ENCODE measurements at regions not wholly inside any gene's neighbourhood (a gene's known extent, or its start where the extent isn't known, plus 50 kb on each side); places are given as distances from the start of the nearest gene placed in this dataset.

DNA sequence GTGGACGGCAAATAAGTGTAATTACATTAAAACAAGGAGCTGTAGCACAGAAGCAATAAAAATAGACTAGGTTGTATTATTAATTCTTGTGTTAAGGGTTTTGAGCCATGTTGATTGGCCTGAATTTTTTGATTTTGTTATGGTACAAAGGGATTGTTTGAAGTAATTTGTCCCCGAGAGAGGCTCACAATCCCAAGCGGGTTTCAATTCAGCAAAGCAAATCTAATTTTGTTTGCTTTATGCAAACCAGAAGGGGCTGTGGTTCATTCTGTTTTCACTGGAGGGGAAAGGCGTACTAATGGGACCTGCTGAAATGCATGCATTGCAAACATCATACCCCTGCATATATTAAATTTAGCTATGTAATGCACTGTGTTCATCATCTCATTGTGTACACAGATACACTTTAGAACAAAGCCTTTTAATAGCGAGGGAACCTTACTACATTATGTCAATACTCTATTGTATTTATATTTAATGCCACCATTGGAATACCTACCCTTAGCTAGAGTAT, 379.5 kb upstream of the POU3F2 start:
- H3K27ac ChIP-seq (ENCODE audit: low read depth, low read length): no peak overlapping the region
- no peak overlapping the region for H4K91ac ChIP-seq (replicated peaks; ENCODE audit: insufficient read length, low read length)
- H3K4me3 ChIP-seq (ENCODE audit: extremely low read depth in 1 of 4, insufficient read depth in 2 of 4, low read depth in 3 of 4, low read length in 4 of 4): no peak overlapping the region
- H3K9ac ChIP-seq (replicated peaks in 1 of 4; ENCODE audit: extremely low read depth in 1 of 4, low read depth in 3 of 4, low read length in 3 of 4): no peak overlapping the region
- H3K23me2 ChIP-seq (ENCODE audit: low read depth, low read length): no peaks in the 10 kb centered on the region
- H3K18ac ChIP-seq (ENCODE audit: extremely low read depth, low read length): no peak overlapping the region
- H3K4me1 ChIP-seq (replicated peaks in 1 of 4; ENCODE audit: control insufficient read depth in 3 of 4, insufficient read depth in 4 of 4, low read length in 3 of 4): no peaks in the 10 kb centered on the region
- no peak overlapping the region for H4K5ac ChIP-seq (ENCODE audit: insufficient read length, low read depth, low read length)
- H3K56ac ChIP-seq (replicated peaks; ENCODE audit: insufficient read length, low read depth, low read length): no peak overlapping the region
- H2BK20ac ChIP-seq (ENCODE audit: low read length): no peak overlapping the region
- H2BK12ac ChIP-seq (ENCODE audit: low read depth, low read length): no peak overlapping the region
- H2AFZ ChIP-seq (ENCODE audit: low read length): no peak overlapping the region
- FAIRE-seq (no peak), DNase-seq (ENCODE audit: low read depth in 1 of 2, low spot score in 2 of 2) (no peak)
- H3K36me3 ChIP-seq (ENCODE audit: control insufficient read depth in 2 of 4, insufficient read depth in 4 of 4, low read length in 3 of 4): no peaks in the 10 kb centered on the region
- H3K79me2 ChIP-seq (ENCODE audit: control insufficient read depth in 1 of 2, insufficient read depth in 2 of 2, low read length in 2 of 2): no peaks in the 10 kb centered on the region
- no peaks in the 10 kb centered on the region for H3K79me1 ChIP-seq (ENCODE audit: low read depth, low read length)
- POLR2A ChIA-PET (ENCODE audit: partially characterized antibody): no interaction called here
- no peak overlapping the region for H3K14ac ChIP-seq (ENCODE audit: insufficient read length)
- H4K20me1 ChIP-seq (replicated peaks in 1 of 2; ENCODE audit: control insufficient read depth in 1 of 2, insufficient read depth in 2 of 2, low read length in 2 of 2): no peaks in the 10 kb centered on the region
- CTCF ChIA-PET (ENCODE audit: partially characterized antibody): interaction anchor here (0.9 kb wide), 1 partner anchor 9 kb away, joined by 4 read pairs; no protein-coding TSS in a partner anchor
- H3K27me3 ChIP-seq (replicated peaks in 1 of 4; ENCODE audit: control insufficient read depth in 3 of 4, extremely low read depth in 1 of 4, insufficient read depth in 3 of 4, low read length in 3 of 4): no peaks in the 10 kb centered on the region
- H3K4me2 ChIP-seq (ENCODE audit: insufficient read depth in 1 of 2, low read depth in 2 of 2, low read length in 2 of 2): no peak overlapping the region
- H2BK5ac ChIP-seq (ENCODE audit: low read depth, low read length): no peak overlapping the region
- H4K8ac ChIP-seq (ENCODE audit: extremely low read depth, insufficient read depth, low read length): no peak overlapping the region
- no peak overlapping the region for H2BK15ac ChIP-seq (ENCODE audit: low read length)
- H2BK120ac ChIP-seq (replicated peaks; ENCODE audit: low read depth, low read length): no peak overlapping the region
- 90% methylated on average over 5 of the region's 5 CpGs; no CpG with 5 or more reads in 1 of the 2 experiments for WGBS, 2 experiments (ENCODE audit: extremely low coverage in 1 of 2, insufficient coverage in 1 of 2, insufficient read length in 1 of 2, insufficient replicate concordance in 2 of 2, low coverage in 1 of 2, low lambda C conversion rate in 2 of 2, missing lambda C conversion rate in 1 of 2)
- no peak overlapping the region for H3K23ac ChIP-seq (ENCODE audit: insufficient read length)
- no peak overlapping the region for H3K4ac ChIP-seq (replicated peaks; ENCODE audit: insufficient read length, low read depth, low read length)
- no peak overlapping the region for H2AK5ac ChIP-seq (ENCODE audit: low read depth, low read length)
- H3K9me3 ChIP-seq (ENCODE audit: insufficient read depth in 2 of 2, low read depth in 1 of 2, low read length in 1 of 2): no peaks in the 10 kb centered on the region
- TF ChIP-seq HDAC2 (IDR thresholded peaks at IDR 0.05; ENCODE audit: borderline replicate concordance in 1 of 2, low read depth in 2 of 2, low read length in 2 of 2) (no peak), CTCF (IDR thresholded peaks at IDR 0.05; ENCODE audit: control extremely low read depth in 1 of 3, insufficient read depth in 1 of 3, low read depth in 1 of 3, low read length in 3 of 3) (no peak)
